ENCODE measurements at regions not wholly inside any gene's neighbourhood (a gene's known extent, or its start where the extent isn't known, plus 50 kb on each side); places are given as distances from the start of the nearest gene placed in this dataset.

DNA sequence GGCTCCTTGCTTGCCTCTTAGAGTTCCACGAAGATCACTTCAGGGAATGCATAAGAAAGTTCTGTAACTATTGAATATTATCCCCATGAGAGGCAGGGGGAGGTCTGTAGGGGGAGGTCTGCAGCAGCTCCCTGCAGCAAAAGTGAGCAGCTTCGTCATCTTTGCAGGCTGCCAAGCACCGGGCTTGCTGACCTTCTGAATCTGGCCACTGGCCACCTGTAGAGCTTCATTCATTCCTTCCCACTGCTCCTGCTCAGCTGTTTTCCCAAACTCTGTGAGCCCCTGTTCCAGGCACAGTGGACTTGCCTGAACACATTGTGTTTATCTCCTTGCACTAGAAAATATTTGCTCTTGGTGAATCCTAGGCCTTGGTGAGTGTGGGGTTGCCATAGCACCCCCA, 443.3 kb downstream of the HAPSTR1 start:
- TF ChIP-seq EP300 (IDR thresholded peaks at IDR 0.05; ENCODE audit: borderline replicate concordance) (no peak), NFIC (IDR thresholded peaks at IDR 0.05) (no peak), RAD21 (IDR thresholded peaks at IDR 0.05; ENCODE audit: low read depth) (no peak)
- TF ChIP-seq, protein P1, sequence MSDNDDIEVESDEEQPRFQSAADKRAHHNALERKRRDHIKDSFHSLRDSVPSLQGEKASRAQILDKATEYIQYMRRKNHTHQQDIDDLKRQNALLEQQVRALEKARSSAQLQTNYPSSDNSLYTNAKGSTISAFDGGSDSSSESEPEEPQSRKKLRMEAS (IDR thresholded peaks at IDR 0.05) = no peak

- TF ChIP-seq EGR1 (IDR thresholded peaks at IDR 0.05) (no peak), FOXM1 (IDR thresholded peaks at IDR 0.05; ENCODE audit: borderline replicate concordance, low read depth) (no peak), CEBPB (IDR thresholded peaks at IDR 0.05) (no peak), TEAD4 (IDR thresholded peaks at IDR 0.05) (no peak), NFIC (IDR thresholded peaks at IDR 0.05) (no peak), USF1 (IDR thresholded peaks at IDR 0.05) (no peak), TCF12 (IDR thresholded peaks at IDR 0.05; ENCODE audit: low read depth) (no peak), TAF1 (IDR thresholded peaks at IDR 0.05; ENCODE audit: low read depth) (no peak), CREB1 (IDR thresholded peaks at IDR 0.05; ENCODE audit: low read depth) (no peak), REST (IDR thresholded peaks at IDR 0.05; ENCODE audit: low read depth) (no peak)
- TF ChIP-seq, protein P1 (IDR thresholded peaks at IDR 0.05) = no peak
These were observed 445.5 kb downstream of the HAPSTR1 start for GRCh38 chr16:9536905-9537304.

DNA sequence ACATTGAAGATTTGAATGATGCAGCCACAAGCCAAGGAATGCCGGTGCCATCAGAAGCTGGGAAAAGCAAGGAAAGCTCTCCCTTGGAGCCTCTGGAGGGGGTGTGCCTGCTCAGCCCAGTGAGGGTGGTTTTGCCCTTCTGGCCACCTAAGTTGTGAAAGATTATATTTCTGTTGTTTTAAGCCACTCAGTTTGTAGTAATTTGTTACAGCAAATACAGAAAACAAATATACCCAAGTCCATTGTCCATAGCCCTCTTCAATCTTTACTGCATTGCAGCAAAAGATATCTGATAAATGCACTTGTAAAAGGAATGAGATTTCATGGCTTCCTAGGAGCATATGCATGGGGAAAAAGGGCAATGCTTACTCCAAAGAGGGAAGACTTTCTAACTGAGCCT, 447.9 kb downstream of the HAPSTR1 start:
- TF ChIP-seq CEBPB (IDR thresholded peaks at IDR 0.05) (no peak), NFIC (IDR thresholded peaks at IDR 0.05) (no peak), TAF1 (IDR thresholded peaks at IDR 0.05; ENCODE audit: low read depth) (no peak), USF1 (IDR thresholded peaks at IDR 0.05) (no peak), CREB1 (IDR thresholded peaks at IDR 0.05; ENCODE audit: low read depth) (no peak)
- TF ChIP-seq, protein P1 (IDR thresholded peaks at IDR 0.05) = no peak

DNA sequence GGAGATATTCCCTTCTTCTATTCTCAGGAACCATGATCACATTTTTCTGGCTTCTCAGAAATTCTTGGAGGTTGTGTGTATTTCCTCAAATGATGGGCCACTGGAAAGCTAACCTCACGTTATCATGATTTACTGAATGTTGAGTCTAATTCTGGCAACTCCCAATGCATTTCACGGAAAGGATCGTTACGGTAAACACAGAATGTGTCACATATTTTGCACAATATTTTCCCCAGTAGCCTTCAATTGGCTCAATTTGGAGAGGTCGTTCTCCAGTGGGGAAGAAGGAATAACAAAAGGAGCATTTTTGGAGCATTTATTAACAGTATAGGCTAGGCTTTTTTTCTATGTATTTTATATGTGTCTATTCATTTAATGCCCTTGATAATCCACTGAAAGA, 450.3 kb downstream of the HAPSTR1 start:
- no peak for TF ChIP-seq REST (IDR thresholded peaks at IDR 0.05; ENCODE audit: low read depth)
- no peak for TF ChIP-seq YY1 (IDR thresholded peaks at IDR 0.05; ENCODE audit: low read depth)
- TF ChIP-seq USF1 (IDR thresholded peaks at IDR 0.05) = no peak
- no peak for TF ChIP-seq ZBTB7A (IDR thresholded peaks at IDR 0.05; ENCODE audit: low read depth)
- TF ChIP-seq, protein P1 (IDR thresholded peaks at IDR 0.05) = no peak

DNA sequence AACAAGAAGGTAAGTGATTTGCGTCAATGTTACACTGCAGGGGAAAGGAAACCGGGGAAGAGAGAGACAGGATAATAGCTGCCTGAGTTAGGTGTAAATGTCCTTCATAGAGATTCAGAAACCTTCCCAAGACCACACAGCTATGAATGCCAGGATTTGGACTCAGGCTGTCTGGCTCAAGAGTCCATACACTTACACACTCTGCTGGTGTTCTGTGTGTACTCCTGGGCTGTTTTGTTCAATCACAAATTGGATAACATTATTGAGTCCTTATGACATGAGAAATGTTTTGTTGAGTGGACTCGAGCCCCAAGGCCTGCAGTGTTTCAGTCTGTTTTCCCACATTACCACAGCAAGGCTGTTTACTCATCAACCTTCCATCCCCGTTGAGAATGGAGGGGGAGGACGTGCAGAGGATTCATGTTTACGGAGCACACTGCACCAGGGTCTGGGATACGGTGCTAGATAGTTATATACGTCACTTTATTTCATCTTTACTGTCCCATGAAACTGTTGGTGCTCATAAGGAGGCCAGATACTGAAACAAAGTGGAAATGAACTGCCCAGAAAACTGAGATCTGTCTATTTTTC, 450.8 kb downstream of the HAPSTR1 start:
- TF ChIP-seq USF1 (IDR thresholded peaks at IDR 0.05) (no peak), TCF12 (IDR thresholded peaks at IDR 0.05; ENCODE audit: low read depth) (no peak), TEAD4 (IDR thresholded peaks at IDR 0.05) (no peak), EGR1 (IDR thresholded peaks at IDR 0.05) (no peak)

All from Ishikawa (cell line).